ENCODE measurements at regions not wholly inside any gene's neighbourhood (a gene's known extent, or its start where the extent isn't known, plus 50 kb on each side); places are given as distances from the start of the nearest gene placed in this dataset.

- Histone ChIP-seq H3K27ac (no peak overlapping the region), H3K36me3 (no peaks in the 10 kb centered on the region), H3K4me1 (no peaks in the 10 kb centered on the region), H3K27me3 (no peaks in the 10 kb centered on the region), H3K4me3 (no peak overlapping the region), H3K9me3 (no peaks in the 10 kb centered on the region)
- TF ChIP-seq, protein P1, sequence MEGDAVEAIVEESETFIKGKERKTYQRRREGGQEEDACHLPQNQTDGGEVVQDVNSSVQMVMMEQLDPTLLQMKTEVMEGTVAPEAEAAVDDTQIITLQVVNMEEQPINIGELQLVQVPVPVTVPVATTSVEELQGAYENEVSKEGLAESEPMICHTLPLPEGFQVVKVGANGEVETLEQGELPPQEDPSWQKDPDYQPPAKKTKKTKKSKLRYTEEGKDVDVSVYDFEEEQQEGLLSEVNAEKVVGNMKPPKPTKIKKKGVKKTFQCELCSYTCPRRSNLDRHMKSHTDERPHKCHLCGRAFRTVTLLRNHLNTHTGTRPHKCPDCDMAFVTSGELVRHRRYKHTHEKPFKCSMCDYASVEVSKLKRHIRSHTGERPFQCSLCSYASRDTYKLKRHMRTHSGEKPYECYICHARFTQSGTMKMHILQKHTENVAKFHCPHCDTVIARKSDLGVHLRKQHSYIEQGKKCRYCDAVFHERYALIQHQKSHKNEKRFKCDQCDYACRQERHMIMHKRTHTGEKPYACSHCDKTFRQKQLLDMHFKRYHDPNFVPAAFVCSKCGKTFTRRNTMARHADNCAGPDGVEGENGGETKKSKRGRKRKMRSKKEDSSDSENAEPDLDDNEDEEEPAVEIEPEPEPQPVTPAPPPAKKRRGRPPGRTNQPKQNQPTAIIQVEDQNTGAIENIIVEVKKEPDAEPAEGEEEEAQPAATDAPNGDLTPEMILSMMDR (IDR thresholded peaks at IDR 0.05), result no peak
- no peak for TF ChIP-seq POLR2A (IDR thresholded peaks at IDR 0.05)
- no peak for TF ChIP-seq EP300 (IDR thresholded peaks at IDR 0.05)
- no peak for DNase-seq (ENCODE audit: low spot score in 2 of 2)
- 87 to 91% methylated on average over 9 of the region's 9 CpGs for WGBS, 2 donors
Observed at GRCh38 chr2:19841918-19842693, 59.7 kb downstream of the TTC32 start.

DNA sequence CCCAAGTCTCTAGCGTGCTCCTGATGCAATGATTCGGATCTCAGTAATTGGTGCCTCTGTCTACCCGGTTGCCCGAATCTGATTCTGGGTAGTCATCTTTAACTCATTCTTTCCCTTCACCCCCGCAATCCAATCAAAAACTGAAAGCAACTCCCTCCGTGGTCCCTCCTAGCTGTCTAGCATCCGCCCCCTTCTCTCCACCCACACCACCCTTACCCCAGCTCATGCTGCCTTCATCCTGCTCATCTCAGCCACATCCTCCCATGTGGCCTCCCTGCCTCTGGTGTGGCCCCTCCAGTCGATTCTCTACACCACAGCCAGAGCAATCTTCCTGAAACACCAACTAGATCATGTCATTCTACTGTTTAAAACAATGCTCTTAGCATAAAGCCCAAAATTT is 62.3 kb downstream of the TTC32 start:
- 88 to 90% methylated on average over 8 of the region's 8 CpGs for WGBS, 2 donors
- Histone ChIP-seq H3K36me3 (no peaks in the 10 kb centered on the region), H3K4me1 (no peaks in the 10 kb centered on the region), H3K27ac (no peak overlapping the region), H3K4me3 (no peak overlapping the region), H3K9me3 (no peaks in the 10 kb centered on the region), H3K27me3 (no peaks in the 10 kb centered on the region)
- DNase-seq (ENCODE audit: low spot score in 2 of 2), result no peak
- TF ChIP-seq EP300 (IDR thresholded peaks at IDR 0.05) (no peak), POLR2A (IDR thresholded peaks at IDR 0.05) (no peak)
- TF ChIP-seq, protein P1 (IDR thresholded peaks at IDR 0.05), result no peak

DNA sequence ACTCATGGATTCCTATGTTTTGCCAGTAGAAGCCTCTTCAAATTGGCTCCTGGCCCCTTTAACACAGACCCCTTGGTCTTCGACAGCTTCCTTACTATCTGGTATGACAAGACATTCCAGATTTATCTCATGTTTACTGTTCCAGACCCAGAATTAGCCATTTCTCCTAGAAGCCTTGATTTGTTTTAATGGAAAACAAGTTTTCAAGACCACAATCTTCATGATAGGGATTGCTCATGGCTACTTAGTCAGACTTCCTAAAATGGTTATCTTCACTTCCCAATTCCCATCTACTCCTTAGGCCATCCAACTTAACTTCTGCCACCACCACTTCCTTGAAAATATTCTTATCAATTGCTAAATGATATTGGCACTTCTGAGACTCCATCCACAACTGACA is 63.2 kb downstream of the TTC32 start:
- Histone ChIP-seq H3K27ac (no peak overlapping the region), H3K4me3 (no peak overlapping the region), H3K36me3 (no peaks in the 10 kb centered on the region), H3K4me1 (no peaks in the 10 kb centered on the region), H3K9me3 (no peaks in the 10 kb centered on the region), H3K27me3 (no peaks in the 10 kb centered on the region)
- TF ChIP-seq, protein P1 (IDR thresholded peaks at IDR 0.05), result no peak
- no peak for TF ChIP-seq POLR2A (IDR thresholded peaks at IDR 0.05)
- no peak for TF ChIP-seq EP300 (IDR thresholded peaks at IDR 0.05)
- DNase-seq (ENCODE audit: low spot score in 2 of 2), result no peak
- 90 to 92% methylated on average over 1 of the region's 1 CpG for WGBS, 2 donors

- DNase-seq (ENCODE audit: low spot score in 2 of 2), result no peak
- H3K27me3 ChIP-seq, result no peaks in the 10 kb centered on the region
- no peaks in the 10 kb centered on the region for H3K4me1 ChIP-seq
- H3K4me3 ChIP-seq, result no peak overlapping the region
- TF ChIP-seq EP300 (IDR thresholded peaks at IDR 0.05) (no peak), POLR2A (IDR thresholded peaks at IDR 0.05) (no peak)
- TF ChIP-seq, protein P1 (IDR thresholded peaks at IDR 0.05), result no peak
- H3K36me3 ChIP-seq, result no peaks in the 10 kb centered on the region
- WGBS, 2 donors, result 45 to 50% methylated on average over 4 of the region's 4 CpGs
- no peaks in the 10 kb centered on the region for H3K9me3 ChIP-seq
- H3K27ac ChIP-seq, result no peak overlapping the region
Observed at GRCh38 chr2:19837235-19837766, 64.5 kb downstream of the TTC32 start.

DNA sequence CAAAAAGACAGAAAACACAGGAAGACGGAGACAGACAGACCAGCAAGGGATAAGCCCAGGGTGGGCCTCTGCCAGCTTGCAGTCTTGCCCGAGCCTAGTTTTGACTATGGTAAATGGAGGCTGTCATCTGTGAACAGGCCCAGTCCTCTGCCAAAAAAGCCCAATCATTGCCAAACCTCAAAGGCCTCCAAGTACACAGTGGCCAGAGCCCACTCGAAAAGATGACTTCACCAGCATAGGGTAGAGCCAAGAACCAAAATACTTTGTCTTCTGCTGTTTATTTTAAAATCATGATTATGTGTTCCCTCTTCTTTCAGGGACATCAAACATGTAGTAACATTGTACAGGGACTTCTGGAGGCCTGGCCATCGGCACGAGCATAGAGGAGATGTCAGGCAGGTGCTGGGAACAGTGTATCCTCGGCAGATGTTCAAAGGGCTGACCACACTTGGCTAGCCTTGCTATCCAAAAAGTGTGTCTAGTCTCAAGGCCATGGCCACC is 66.0 kb downstream of the TTC32 start:
- DNase-seq (ENCODE audit: low spot score in 2 of 2), result no peak
- H3K27me3 ChIP-seq, result no peaks in the 10 kb centered on the region
- H3K27ac ChIP-seq, result no peak overlapping the region
- no peaks in the 10 kb centered on the region for H3K4me1 ChIP-seq
- H3K36me3 ChIP-seq, result no peaks in the 10 kb centered on the region
- H3K9me3 ChIP-seq, result no peaks in the 10 kb centered on the region
- no peak for TF ChIP-seq POLR2A (IDR thresholded peaks at IDR 0.05)
- peak in 1 of 2 donors; percentile 9 for TF ChIP-seq EP300 (IDR thresholded peaks at IDR 0.05)
- WGBS, 2 donors, result 82 to 85% methylated on average over 6 of the region's 6 CpGs
- no peak overlapping the region for H3K4me3 ChIP-seq
